Tibial artery (tissue), 4 donors: ENCODE measurements at regions not wholly inside any gene's neighbourhood (a gene's known extent, or its start where the extent isn't known, plus 50 kb on each side); places are given as distances from the start of the nearest gene placed in this dataset.

Source experiments
- DNase-seq, 2 donors: peaks; one replicate each; pipeline ENCODE4 v3.0.0-alpha.2; 2019
- H3K27ac ChIP-seq, 2 donors: fragments of 200-600 bp; sonication (generic) in 1 of 2; 1 replicate in 1 of 2; 2 replicates in 1 of 2; pipeline ENCODE4 v1.5.1; 2018 to 2019; ENCODE audit warnings: mild to moderate bottlenecking in 1 of 2
- H3K27me3 ChIP-seq, 2 donors: fragments of 200-600 bp; sonication (generic) in 1 of 2; one replicate each; pipeline versions ENCODE4 v1.5.1 to v1.6.0; 2016 to 2019
- H3K36me3 ChIP-seq, 3 donors: fragments of 200-600 bp; sonication (generic) in 2 of 3; one replicate each; pipeline ENCODE4 v1.5.1; 2016 to 2019; ENCODE audit warnings: mild to moderate bottlenecking in 2 of 3
- H3K4me1 ChIP-seq, 4 donors: fragments of 200-600 bp; sonication (generic) in 2 of 4; 1 replicate in 3 of 4; 2 replicates in 1 of 4; pipeline ENCODE4 v1.5.1; 2016 to 2019
- H3K4me3 ChIP-seq, 2 donors: fragments of 200-600 bp; sonication (generic) in 1 of 2; 1 replicate in 1 of 2; 2 replicates in 1 of 2; pipeline ENCODE4 v1.5.1; 2018 to 2019; ENCODE audit warnings: mild to moderate bottlenecking in 2 of 2
- H3K9me3 ChIP-seq, 3 donors: fragments of 200-600 bp; sonication (generic) in 1 of 3; one replicate each; pipeline ENCODE4 v1.5.1; 2016 to 2019
- CTCF ChIP-seq, 2 experiments: fragments of 200-600 bp in 1 of 2; fragments of 450-650 bp in 1 of 2; IDR thresholded peaks; one replicate each; pipeline ENCODE4 v1.5.1; 2017 to 2019; ENCODE audit warnings: antibody characterized with exemption in 2 of 2, mild to moderate bottlenecking in 1 of 2, moderate library complexity in 1 of 2
- intact Hi-C: fragments of 100-400 bp; cut with DNase I; formaldehyde crosslinking; loops from one replicate; pipeline ENCODE4 v1.15.0; 2023; ENCODE audit warnings: low total_unique reads

GRCh38 chr17:13078591-13079385 lies 61.0 kb upstream of the ELAC2 start:
- Histone ChIP-seq H3K36me3 (no peaks in the 10 kb centered on the region), H3K27me3 (peaks cover 0 to under 1% of the 10 kb centered on the region in 2 donors), H3K4me1 (no peaks in the 10 kb centered on the region), H3K9me3 (no peaks in the 10 kb centered on the region), H3K4me3 (no peak overlapping the region), H3K27ac (no peak overlapping the region)
- no peak for TF ChIP-seq CTCF (IDR thresholded peaks at IDR 0.05)
- DNase-seq = no peak
- intact Hi-C loops = no loop called here

GRCh38 chr17:13076905-13077304 lies 59.1 kb upstream of the ELAC2 start:
- DNase-seq = no peak
- TF ChIP-seq CTCF (IDR thresholded peaks at IDR 0.05) = no peak
- peaks cover 0 to 7% (median 0%) of the 10 kb centered on the region in 4 donors for H3K4me1 ChIP-seq
- H3K36me3 ChIP-seq = no peaks in the 10 kb centered on the region
- H3K27me3 ChIP-seq = no peaks in the 10 kb centered on the region
- H3K4me3 ChIP-seq = no peak overlapping the region
- intact Hi-C loops = no loop called here
- H3K27ac ChIP-seq = no peak overlapping the region
- H3K9me3 ChIP-seq = no peaks in the 10 kb centered on the region

DNA sequence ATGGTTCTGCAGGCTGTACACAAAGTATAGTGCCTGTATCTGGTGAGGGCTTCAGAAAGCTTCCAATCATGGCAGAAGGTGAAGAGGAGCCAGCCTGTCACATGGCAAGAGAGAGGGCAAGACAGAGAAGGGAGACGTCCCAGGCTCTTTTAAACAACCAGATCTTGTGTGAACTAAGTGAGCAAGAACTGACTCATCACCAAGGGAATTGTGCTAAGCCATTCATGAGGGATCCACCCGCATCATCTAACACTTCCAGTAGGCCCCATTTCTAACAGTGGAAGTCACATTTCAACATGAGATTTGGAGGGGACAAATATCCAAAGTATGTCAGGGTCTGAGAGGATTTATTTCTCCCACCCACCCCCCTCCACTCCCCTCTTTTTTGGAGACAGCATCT lies 56.2 kb upstream of the ELAC2 start:
- intact Hi-C loops = no loop called here
- H3K27ac ChIP-seq = no peak overlapping the region
- H3K27me3 ChIP-seq = peaks cover 0 to 2% of the 10 kb centered on the region in 2 donors
- no peak for DNase-seq
- no peaks in the 10 kb centered on the region for H3K9me3 ChIP-seq
- H3K36me3 ChIP-seq = no peaks in the 10 kb centered on the region
- TF ChIP-seq CTCF (IDR thresholded peaks at IDR 0.05) = no peak
- peaks cover 0 to 7% (median 0%) of the 10 kb centered on the region in 4 donors for H3K4me1 ChIP-seq
- no peak overlapping the region for H3K4me3 ChIP-seq

DNA sequence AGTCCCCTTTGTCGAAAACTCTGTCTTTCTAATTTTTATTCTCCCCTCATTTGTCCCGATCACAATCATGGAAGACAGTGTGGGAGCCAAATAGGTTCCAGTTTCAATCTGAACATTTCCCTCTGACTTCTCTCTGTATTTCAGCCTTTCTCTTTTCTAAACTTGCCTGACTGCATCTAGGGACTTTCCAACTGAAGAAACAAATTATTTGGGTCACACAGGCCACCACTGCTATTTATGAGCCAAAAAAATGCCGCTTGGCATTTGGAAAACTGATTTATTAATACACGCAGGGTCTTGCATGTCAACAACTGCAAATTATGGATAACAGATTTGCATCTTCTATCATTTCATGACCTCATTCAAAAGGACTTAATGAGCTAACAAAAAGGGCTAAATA lies 55.2 kb upstream of the ELAC2 start:
- H3K27ac ChIP-seq = no peak overlapping the region
- no peak for DNase-seq
- intact Hi-C loops = no loop called here

DNA sequence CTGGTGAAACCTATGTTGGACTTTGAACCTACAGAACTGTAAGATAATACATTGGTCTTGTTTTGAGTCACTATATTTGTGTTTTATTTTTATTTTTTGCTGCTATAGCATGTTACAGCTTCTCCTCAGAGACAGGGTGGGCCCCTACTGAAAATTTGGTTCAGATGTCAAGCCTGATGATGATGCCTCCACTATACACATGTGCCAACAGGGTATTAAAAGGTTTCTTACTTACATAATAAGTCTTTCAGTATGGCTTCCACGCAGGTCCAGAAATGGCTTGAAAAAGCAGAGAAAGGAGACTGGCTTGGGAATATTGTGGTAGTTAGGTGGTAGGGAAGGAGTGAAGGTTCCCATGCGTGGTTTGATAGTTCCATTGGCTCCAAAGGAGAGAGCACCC lies 52.9 kb upstream of the ELAC2 start:
- no peaks in the 10 kb centered on the region for H3K9me3 ChIP-seq
- H3K36me3 ChIP-seq = no peaks in the 10 kb centered on the region
- no peak for TF ChIP-seq CTCF (IDR thresholded peaks at IDR 0.05)
- H3K27me3 ChIP-seq = peaks cover 0 to 2% of the 10 kb centered on the region in 2 donors
- H3K4me3 ChIP-seq = no peak overlapping the region
- H3K4me1 ChIP-seq = peaks cover 0 to 7% (median 0%) of the 10 kb centered on the region in 4 donors
- intact Hi-C loops = no loop called here
- no peak overlapping the region for H3K27ac ChIP-seq
- no peak for DNase-seq

More for the DNA sequence above, 55.2 kb upstream of the ELAC2 start:
- H3K27me3 ChIP-seq = peaks cover 0 to 2% of the 10 kb centered on the region in 2 donors
- no peaks in the 10 kb centered on the region for H3K36me3 ChIP-seq
- H3K4me3 ChIP-seq = no peak overlapping the region
- H3K9me3 ChIP-seq = no peaks in the 10 kb centered on the region
- H3K4me1 ChIP-seq = peaks cover 0 to 7% (median 0%) of the 10 kb centered on the region in 4 donors
- no peak for TF ChIP-seq CTCF (IDR thresholded peaks at IDR 0.05)
